Thyroid gland (tissue), 4 donors: ENCODE measurements at regions not wholly inside any gene's neighbourhood (a gene's known extent, or its start where the extent isn't known, plus 50 kb on each side); places are given as distances from the start of the nearest gene placed in this dataset.

Source experiments
- POLR2A ChIP-seq, 2 donors: fragments of 450-650 bp; IDR thresholded peaks; one replicate each; pipeline ENCODE4 v1.6.1; 2017; ENCODE audit warnings: antibody characterized with exemption in 2 of 2, mild to moderate bottlenecking in 2 of 2, moderate library complexity in 1 of 2
- TF ChIP-seq, protein P1 (sequence below), 6 experiments: fragments of 200-600 bp in 3 of 6; fragments of 450-650 bp in 3 of 6; sonication (generic) in 3 of 6; IDR thresholded peaks; one replicate each; pipeline ENCODE4 v1.5.1; 2016 to 2019; ENCODE audit warnings: antibody characterized with exemption in 6 of 6, mild to moderate bottlenecking in 2 of 6, inconsistent platforms in 1 of 6, moderate library complexity in 1 of 6

GRCh38 chr13:22009937-22010336 lies 339.1 kb downstream of the FGF9 start:
- TF ChIP-seq, protein P1, sequence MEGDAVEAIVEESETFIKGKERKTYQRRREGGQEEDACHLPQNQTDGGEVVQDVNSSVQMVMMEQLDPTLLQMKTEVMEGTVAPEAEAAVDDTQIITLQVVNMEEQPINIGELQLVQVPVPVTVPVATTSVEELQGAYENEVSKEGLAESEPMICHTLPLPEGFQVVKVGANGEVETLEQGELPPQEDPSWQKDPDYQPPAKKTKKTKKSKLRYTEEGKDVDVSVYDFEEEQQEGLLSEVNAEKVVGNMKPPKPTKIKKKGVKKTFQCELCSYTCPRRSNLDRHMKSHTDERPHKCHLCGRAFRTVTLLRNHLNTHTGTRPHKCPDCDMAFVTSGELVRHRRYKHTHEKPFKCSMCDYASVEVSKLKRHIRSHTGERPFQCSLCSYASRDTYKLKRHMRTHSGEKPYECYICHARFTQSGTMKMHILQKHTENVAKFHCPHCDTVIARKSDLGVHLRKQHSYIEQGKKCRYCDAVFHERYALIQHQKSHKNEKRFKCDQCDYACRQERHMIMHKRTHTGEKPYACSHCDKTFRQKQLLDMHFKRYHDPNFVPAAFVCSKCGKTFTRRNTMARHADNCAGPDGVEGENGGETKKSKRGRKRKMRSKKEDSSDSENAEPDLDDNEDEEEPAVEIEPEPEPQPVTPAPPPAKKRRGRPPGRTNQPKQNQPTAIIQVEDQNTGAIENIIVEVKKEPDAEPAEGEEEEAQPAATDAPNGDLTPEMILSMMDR (IDR thresholded peaks at IDR 0.05) = no peak
- no peak for TF ChIP-seq POLR2A (IDR thresholded peaks at IDR 0.05)
